ENCODE measurements at regions not wholly inside any gene's neighbourhood (a gene's known extent, or its start where the extent isn't known, plus 50 kb on each side); places are given as distances from the start of the nearest gene placed in this dataset.

GRCh38 chr15:92304223-92304975 is 89.3 kb upstream of the ST8SIA2 start:
- no peak overlapping the region for H3K4me3 ChIP-seq
- no peak overlapping the region for H3K27ac ChIP-seq
- no peak for TF ChIP-seq CTCF (IDR thresholded peaks at IDR 0.05)
- intact Hi-C loops (cut with DNase I) = no loop called here
- DNase-seq (ENCODE audit: low spot score in 2 of 2) = no peak
- no peaks in the 10 kb centered on the region for H3K27me3 ChIP-seq
- H3K4me1 ChIP-seq = no peaks in the 10 kb centered on the region
- H3K36me3 ChIP-seq = no peaks in the 10 kb centered on the region
- no peaks in the 10 kb centered on the region for H3K9me3 ChIP-seq

GRCh38 chr15:92305343-92305742 is 88.3 kb upstream of the ST8SIA2 start:
- no peak for TF ChIP-seq CTCF (IDR thresholded peaks at IDR 0.05)
- H3K9me3 ChIP-seq = no peaks in the 10 kb centered on the region
- no peaks in the 10 kb centered on the region for H3K36me3 ChIP-seq
- no peaks in the 10 kb centered on the region for H3K4me1 ChIP-seq
- intact Hi-C loops (cut with DNase I) = no loop called here
- no peaks in the 10 kb centered on the region for H3K27me3 ChIP-seq
- no peak overlapping the region for H3K27ac ChIP-seq
- no peak overlapping the region for H3K4me3 ChIP-seq
- DNase-seq (ENCODE audit: low spot score in 2 of 2) = no peak

GRCh38 chr15:92306663-92307062 is 87.0 kb upstream of the ST8SIA2 start:
- Histone ChIP-seq H3K36me3 (no peaks in the 10 kb centered on the region), H3K9me3 (no peaks in the 10 kb centered on the region), H3K4me1 (no peaks in the 10 kb centered on the region), H3K27ac (no peak overlapping the region), H3K27me3 (no peaks in the 10 kb centered on the region), H3K4me3 (no peak overlapping the region)
- TF ChIP-seq CTCF (IDR thresholded peaks at IDR 0.05) = no peak
- intact Hi-C loops (cut with DNase I) = no loop called here
- no peak for DNase-seq (ENCODE audit: low spot score in 2 of 2)

GRCh38 chr15:92315144-92315543 is 78.5 kb upstream of the ST8SIA2 start:
- Histone ChIP-seq H3K9me3 (no peaks in the 10 kb centered on the region), H3K27me3 (no peaks in the 10 kb centered on the region), H3K4me1 (no peaks in the 10 kb centered on the region), H3K27ac (no peak overlapping the region), H3K4me3 (no peak overlapping the region), H3K36me3 (no peaks in the 10 kb centered on the region)
- no peak for DNase-seq (ENCODE audit: low spot score in 2 of 2)
- TF ChIP-seq CTCF (IDR thresholded peaks at IDR 0.05) = no peak
- intact Hi-C loops (cut with DNase I) = loop anchor here (2.0 kb wide), 1 partner anchor 26 kb away; no protein-coding TSS in a partner anchor

- Histone ChIP-seq H3K27ac (no peak overlapping the region), H3K36me3 (no peaks in the 10 kb centered on the region), H3K4me1 (no peaks in the 10 kb centered on the region), H3K27me3 (no peaks in the 10 kb centered on the region), H3K9me3 (no peaks in the 10 kb centered on the region), H3K4me3 (no peak overlapping the region)
- intact Hi-C loops (cut with DNase I) = loop anchor here (2.0 kb wide), 1 partner anchor 27 kb away; no protein-coding TSS in a partner anchor
- no peak for TF ChIP-seq CTCF (IDR thresholded peaks at IDR 0.05)
- DNase-seq (ENCODE audit: low spot score in 2 of 2) = no peak
Measured at GRCh38 chr15:92315595-92316211, 78.0 kb upstream of the ST8SIA2 start.
